RWPE2 (cell line): ENCODE measurements at regions not wholly inside any gene's neighbourhood (a gene's known extent, or its start where the extent isn't known, plus 50 kb on each side); places are given as distances from the start of the nearest gene placed in this dataset.

Experiments used
- ATAC-seq: fragments of 200-7000 bp; cut with Tn5 transposase; 3 replicates; pipeline ENCODE4 v1.9.1; 2021; ENCODE audit warnings: low read depth
- DNase-seq: peaks from one replicate; pipeline ENCODE4 v3.0.0-alpha.2; 2020; ENCODE audit warnings: low spot score
- H3K27ac ChIP-seq: fragments of 450-650 bp; 2 replicates; pipeline ENCODE4 v1.5.1; 2017; ENCODE audit warnings: mild to moderate bottlenecking; ENCODE audit not compliant: poor library complexity, severe bottlenecking
- H3K27me3 ChIP-seq: fragments of 250-450 bp; sonication (Bioruptor Pico); 2 replicates; pipeline ENCODE4 v1.5.1; 2021; ENCODE audit warnings: mild to moderate bottlenecking, moderate library complexity; ENCODE audit not compliant: insufficient read depth, poor library complexity, severe bottlenecking
- H3K36me3 ChIP-seq: fragments of 250-450 bp; sonication (Bioruptor Pico); 2 replicates; pipeline ENCODE4 v1.5.1; 2020; ENCODE audit warnings: low read depth, mild to moderate bottlenecking, moderate library complexity
- H3K4me1 ChIP-seq: fragments of 250-450 bp; sonication (Bioruptor Pico); 2 replicates; pipeline ENCODE4 v1.5.1; 2021; ENCODE audit warnings: mild to moderate bottlenecking, moderate library complexity; ENCODE audit not compliant: insufficient read depth, poor library complexity, severe bottlenecking
- H3K4me3 ChIP-seq: fragments of 250-450 bp; sonication (Bioruptor Pico); 2 replicates; pipeline ENCODE4 v1.5.1; 2021; ENCODE audit warnings: mild to moderate bottlenecking, moderate library complexity; ENCODE audit not compliant: severe bottlenecking
- H3K9me3 ChIP-seq: fragments of 250-450 bp; sonication (Bioruptor Pico); 2 replicates; pipeline ENCODE4 v1.5.1; 2021; ENCODE audit warnings: mild to moderate bottlenecking, moderate library complexity; ENCODE audit not compliant: severe bottlenecking
- TF ChIP-seq, protein P1 (sequence below): fragments of 450-650 bp; IDR thresholded peaks from one replicate; pipeline ENCODE4 v1.5.1; 2017; ENCODE audit warnings: mild to moderate bottlenecking, moderate library complexity; ENCODE audit not compliant: poor library complexity, severe bottlenecking

DNA sequence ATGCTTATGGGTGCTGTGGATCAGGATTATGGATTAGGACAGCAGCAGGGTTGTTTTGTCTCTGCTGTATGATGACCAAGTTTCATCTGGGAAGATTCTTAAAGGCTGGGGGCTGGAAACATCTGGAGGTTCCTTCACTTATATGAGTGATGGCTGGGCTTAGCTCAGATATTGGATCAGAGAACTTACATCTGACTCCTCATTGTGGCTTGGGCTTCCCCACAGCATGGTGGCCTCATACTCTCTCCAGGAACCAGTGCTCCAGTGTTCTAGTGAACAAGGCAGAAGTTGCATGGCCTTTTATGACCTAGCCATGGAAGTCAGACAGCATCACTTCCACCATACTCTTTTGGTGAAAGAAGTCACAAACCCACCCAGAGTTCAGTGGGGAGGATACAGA, 336.1 kb upstream of the TBX3 start:
- no peaks in the 10 kb centered on the region for H3K27me3 ChIP-seq
- H3K36me3 ChIP-seq, result no peaks in the 10 kb centered on the region
- no peak overlapping the region for H3K4me3 ChIP-seq
- DNase-seq (no peak), ATAC-seq (no peak)
- TF ChIP-seq, protein P1, sequence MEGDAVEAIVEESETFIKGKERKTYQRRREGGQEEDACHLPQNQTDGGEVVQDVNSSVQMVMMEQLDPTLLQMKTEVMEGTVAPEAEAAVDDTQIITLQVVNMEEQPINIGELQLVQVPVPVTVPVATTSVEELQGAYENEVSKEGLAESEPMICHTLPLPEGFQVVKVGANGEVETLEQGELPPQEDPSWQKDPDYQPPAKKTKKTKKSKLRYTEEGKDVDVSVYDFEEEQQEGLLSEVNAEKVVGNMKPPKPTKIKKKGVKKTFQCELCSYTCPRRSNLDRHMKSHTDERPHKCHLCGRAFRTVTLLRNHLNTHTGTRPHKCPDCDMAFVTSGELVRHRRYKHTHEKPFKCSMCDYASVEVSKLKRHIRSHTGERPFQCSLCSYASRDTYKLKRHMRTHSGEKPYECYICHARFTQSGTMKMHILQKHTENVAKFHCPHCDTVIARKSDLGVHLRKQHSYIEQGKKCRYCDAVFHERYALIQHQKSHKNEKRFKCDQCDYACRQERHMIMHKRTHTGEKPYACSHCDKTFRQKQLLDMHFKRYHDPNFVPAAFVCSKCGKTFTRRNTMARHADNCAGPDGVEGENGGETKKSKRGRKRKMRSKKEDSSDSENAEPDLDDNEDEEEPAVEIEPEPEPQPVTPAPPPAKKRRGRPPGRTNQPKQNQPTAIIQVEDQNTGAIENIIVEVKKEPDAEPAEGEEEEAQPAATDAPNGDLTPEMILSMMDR, result no peak
- no peaks in the 10 kb centered on the region for H3K9me3 ChIP-seq
- no peaks in the 10 kb centered on the region for H3K4me1 ChIP-seq
- H3K27ac ChIP-seq, result no peak overlapping the region

DNA sequence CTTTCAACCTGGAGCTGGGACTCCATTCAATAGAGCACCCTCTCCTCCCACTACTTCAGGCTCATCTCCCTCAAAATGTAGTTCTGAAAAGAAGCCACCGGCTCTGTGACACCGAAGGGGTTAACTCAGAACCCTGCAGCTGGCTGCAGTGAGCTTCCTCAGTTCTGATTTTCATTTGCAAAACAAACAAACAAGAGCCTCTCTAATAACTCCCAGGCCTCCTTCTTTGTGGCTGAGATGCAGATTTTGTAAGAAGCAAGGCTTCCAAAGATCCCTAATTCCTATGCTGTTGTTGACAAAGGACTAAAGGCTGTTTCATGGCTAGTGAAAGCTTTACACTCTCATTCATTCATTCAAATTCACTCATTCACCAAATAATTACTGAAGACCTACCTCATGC, 333.4 kb upstream of the TBX3 start:
- TF ChIP-seq, protein P1, result no peak
- H3K4me1 ChIP-seq, result no peaks in the 10 kb centered on the region
- H3K9me3 ChIP-seq, result no peaks in the 10 kb centered on the region
- no peak overlapping the region for H3K27ac ChIP-seq
- no peak for DNase-seq
- no peak for ATAC-seq
- H3K27me3 ChIP-seq, result no peaks in the 10 kb centered on the region
- H3K4me3 ChIP-seq, result no peak overlapping the region
- no peaks in the 10 kb centered on the region for H3K36me3 ChIP-seq

DNA sequence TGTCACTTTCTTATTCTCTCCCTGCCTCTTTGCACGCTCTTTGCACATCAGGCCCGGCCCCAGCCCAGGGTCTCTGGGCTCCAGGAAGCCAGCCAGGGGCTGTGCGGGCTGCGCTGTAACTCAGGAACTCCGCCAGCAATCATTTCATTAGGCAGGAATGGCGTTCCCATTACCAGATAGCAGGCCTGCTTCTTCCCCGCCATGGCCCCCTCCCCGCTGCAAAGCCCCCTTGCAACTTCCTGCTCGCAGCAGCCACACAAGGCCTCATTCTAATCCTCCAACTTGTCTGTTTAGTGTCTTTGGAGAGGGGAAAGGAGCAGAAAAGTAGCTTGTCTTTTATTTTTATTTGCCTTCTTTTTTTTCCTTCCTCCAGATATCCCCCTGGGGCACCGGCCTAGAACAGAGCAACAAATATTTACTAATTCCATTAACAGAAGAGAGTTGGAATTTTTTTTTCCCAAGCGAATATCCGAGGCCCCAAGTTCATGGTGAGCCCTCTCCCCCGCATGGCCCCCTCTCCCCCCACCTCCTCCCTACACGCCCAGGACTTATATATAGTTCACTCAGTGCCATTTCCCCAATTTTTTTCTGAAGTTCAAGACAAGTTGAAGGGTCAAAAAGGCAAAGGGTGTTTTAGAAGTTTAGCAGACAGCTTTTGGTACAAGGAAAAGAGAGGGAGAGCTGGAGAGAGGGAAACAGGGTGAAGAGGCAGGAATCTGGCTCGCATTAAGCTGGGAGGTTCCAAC, 329.4 kb upstream of the TBX3 start:
- TF ChIP-seq, protein P1, result no peak
- no peak for DNase-seq

DNA sequence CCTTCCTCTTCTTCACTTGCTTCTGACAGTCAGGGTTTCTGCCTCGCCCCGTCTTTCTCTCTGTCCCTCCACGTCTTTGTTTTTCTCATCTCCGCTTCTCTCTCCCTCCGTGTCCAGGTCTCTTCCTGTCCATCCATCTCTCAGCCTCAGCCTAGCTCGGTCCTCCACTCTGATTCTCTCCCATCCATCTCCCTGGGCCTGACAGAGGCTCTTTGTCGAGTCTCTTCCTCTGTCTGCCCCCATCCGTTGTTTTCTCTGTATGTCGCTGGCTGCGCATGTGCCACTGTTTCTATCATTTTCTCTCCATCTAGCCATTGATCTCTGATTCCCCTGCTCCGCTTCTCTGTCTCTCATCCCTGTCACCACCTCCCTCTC, 328.9 kb upstream of the TBX3 start:
- no peaks in the 10 kb centered on the region for H3K9me3 ChIP-seq
- H3K36me3 ChIP-seq, result no peaks in the 10 kb centered on the region
- H3K4me3 ChIP-seq, result no peak overlapping the region
- no peak overlapping the region for H3K27ac ChIP-seq
- no peak for ATAC-seq
- no peaks in the 10 kb centered on the region for H3K27me3 ChIP-seq
- TF ChIP-seq, protein P1, result no peak
- H3K4me1 ChIP-seq, result no peaks in the 10 kb centered on the region
- DNase-seq, result no peak

More for the DNA sequence above, 329.4 kb upstream of the TBX3 start:
- Histone ChIP-seq H3K9me3 (no peaks in the 10 kb centered on the region), H3K36me3 (no peaks in the 10 kb centered on the region), H3K27me3 (no peaks in the 10 kb centered on the region), H3K27ac (no peak overlapping the region), H3K4me3 (no peak overlapping the region), H3K4me1 (no peaks in the 10 kb centered on the region)
- ATAC-seq, result no peak

DNA sequence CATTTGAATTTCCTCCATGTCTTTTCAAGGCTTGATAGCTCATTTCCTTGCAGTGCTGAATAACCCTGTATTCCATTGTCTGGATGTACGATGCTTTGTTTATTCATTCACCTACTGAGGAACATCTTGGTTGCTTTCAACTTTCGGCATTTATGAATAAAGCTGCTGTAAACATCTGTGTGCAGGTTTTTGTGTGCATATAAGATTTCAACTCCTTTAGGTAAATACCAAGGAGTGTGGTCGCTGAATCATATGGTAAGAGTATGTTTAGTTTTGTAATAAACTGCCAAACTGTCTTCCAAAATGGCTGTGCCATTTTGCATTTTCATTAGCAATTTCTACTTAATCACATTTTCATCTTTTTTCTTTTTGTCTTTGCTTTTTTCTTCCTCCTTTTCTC, 327.7 kb upstream of the TBX3 start:
- no peaks in the 10 kb centered on the region for H3K9me3 ChIP-seq
- DNase-seq, result no peak

More for the DNA sequence above, 327.7 kb upstream of the TBX3 start:
- no peak for ATAC-seq
- no peaks in the 10 kb centered on the region for H3K36me3 ChIP-seq
- no peaks in the 10 kb centered on the region for H3K4me1 ChIP-seq
- TF ChIP-seq, protein P1, result no peak
- no peak overlapping the region for H3K27ac ChIP-seq
- H3K27me3 ChIP-seq, result no peaks in the 10 kb centered on the region
- no peak overlapping the region for H3K4me3 ChIP-seq
